ENCODE measurements at regions not wholly inside any gene's neighbourhood (a gene's known extent, or its start where the extent isn't known, plus 50 kb on each side); places are given as distances from the start of the nearest gene placed in this dataset.
"Not testable (repeated sequence)": the region's sequence is repeated elsewhere in the genome, so short reads cannot be mapped to it uniquely, and the experiment has no call there.

GRCh38 chr5:66234241-66234640 lies 90.1 kb downstream of the SREK1 start:
- no peak for DNase-seq

DNA sequence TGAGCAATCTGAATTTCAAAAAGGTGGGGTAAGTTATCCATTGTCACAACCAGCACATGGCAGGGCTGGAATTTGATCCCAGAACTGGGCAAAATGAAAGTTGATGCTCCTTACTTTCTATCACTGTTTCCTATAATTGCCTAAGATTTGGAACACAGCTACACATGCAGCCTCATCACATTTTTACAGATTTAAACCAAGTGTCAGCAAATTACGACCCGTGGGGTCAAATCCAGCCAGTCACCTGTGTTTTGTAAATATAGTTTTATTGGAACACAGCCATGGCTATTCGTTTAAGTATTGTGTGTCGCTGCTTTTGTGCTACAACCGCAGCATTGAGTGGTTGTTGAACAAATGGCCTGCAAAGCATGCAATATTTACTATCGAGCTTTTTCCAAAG lies 94.3 kb downstream of the SREK1 start:
- no peak for DNase-seq

DNA sequence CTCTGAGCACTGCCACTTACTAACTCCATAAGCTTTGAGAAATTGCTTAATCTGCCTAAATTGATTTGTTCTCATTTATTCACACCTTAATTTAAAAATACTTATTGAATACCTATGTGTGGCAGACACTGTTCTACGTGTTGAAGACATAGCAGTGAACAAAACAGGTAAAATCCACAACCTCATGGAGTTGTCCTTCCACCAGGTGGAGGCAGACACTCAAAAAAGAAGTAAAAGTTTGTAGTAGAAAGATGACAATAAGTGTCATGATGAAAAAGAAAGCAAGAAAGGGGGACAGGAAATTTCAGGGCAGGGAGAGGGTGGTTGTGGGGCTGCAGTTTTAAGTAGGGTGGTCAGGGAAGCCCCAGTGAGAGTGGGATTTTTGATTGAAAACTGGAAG lies 94.9 kb downstream of the SREK1 start:
- DNase-seq, result no peak

- DNase-seq, result no peak
Observed at GRCh38 chr5:66241136-66241825, 97.2 kb downstream of the SREK1 start.

- DNase-seq, result no peak
Observed at GRCh38 chr5:66242050-66242715, 98.1 kb downstream of the SREK1 start.

GRCh38 chr5:66246608-66247007 lies 102.5 kb downstream of the SREK1 start:
- DNase-seq, result no peak

GRCh38 chr5:66247176-66247960 lies 103.3 kb downstream of the SREK1 start:
- no peak for DNase-seq

DNA sequence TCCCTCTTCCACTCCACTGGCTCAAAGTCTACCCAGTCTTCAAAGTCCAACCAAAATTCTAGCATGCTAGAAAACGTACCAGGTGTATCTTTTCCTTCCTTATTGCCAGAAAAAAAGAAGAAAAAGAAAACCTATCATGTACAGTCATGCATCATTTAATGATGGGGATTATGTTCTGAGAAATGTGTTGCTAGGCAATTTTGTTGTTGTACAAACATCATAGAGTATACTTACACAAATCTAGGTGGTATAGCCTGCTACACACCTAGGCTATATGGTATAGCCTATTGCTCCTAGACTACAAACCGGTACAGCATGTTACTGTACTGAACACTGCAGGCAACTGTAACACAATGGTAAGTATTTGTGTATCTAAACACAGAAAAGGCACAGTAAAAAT lies 104.8 kb downstream of the SREK1 start:
- no peak for DNase-seq

- DNase-seq, result no peak
Observed at GRCh38 chr5:66249920-66250319, 105.8 kb downstream of the SREK1 start.

DNA sequence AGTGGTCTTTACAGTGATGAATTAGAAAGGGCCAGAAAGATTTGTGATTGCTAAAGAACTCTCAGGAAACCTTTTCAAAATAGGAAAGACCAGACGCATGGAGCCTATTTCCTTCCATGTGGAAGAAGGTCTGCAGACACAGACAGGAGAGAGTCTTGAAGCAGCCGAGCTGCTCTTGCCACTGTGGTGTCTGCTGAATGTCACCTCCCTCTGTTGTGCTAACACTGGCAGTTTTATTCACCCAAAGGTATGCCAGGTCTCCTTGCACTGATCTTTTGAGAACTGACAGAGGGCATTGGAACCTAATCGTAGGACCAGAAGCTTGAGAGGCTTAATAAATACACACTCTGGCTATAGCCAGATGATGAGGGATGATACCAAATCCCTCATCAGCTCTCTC lies 108.7 kb downstream of the SREK1 start:
- no peak for DNase-seq

DNA sequence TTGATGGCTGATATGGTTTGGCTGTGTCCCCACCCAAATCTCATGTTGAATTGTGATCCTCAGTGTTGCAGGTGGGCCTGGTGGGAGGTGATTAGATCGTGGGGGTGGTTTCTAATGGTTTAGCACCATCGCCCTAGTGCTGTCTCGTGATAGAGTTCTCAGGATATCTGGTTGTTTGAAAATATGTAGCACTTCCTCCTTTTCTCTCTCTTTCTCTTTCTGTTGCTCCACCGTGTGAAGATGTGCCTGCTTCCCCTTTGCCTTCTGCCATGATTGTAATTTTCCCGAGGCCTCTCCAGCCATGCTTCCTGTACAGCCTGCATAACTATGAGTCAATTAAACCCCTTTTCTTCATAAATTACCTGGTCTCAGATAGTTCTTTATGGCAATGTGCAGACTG lies 111.6 kb downstream of the SREK1 start:
- no peak for DNase-seq

DNA sequence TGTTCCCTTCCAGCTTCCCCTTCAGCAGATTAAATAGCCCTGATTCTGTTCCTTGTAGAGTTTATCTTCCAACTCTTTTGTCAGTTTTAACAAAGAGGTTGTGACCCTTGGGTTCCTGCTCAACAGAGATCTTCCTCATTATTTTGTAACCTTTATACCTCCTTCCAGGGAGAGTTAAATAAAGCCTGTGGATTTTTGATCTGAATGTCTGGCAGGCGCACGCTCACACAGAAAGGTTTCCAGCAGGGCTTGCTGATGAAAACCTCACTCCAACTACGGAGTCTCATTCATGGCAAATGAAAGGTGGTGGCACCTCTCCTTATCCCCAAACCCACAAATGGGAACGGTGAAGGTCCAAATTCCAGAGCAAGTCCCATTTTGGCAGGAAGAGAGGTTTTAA lies 129.0 kb downstream of the SREK1 start:
- DNase-seq, result no peak

GRCh38 chr5:66276986-66277385 lies 132.9 kb downstream of the SREK1 start:
- DNase-seq, result no peak

- DNase-seq, result no peak
Observed at GRCh38 chr5:66277981-66278380, 133.9 kb downstream of the SREK1 start.

DNA sequence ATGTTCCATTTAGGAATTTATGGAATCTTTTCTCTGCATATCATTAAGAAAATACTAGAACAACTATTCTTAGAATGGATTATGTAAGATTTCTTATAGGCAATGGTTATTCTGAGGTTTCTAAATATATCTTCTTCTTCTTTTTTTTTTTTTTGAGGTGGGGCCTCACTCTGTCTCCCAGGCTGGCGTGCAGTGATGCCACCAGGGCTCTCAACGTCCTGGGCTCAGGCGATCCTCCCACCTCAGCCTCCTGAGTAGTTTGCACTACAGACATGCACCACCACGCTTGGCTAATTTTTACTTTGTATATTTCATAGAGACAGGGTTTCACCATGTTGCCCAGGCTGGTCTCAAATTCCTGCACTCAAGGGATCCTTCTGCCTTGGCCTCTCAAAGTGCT lies 137.2 kb downstream of the SREK1 start:
- DNase-seq, result no peak

GRCh38 chr5:66284588-66285342 lies 140.7 kb downstream of the SREK1 start:
- DNase-seq, result no peak

GRCh38 chr5:66285343-66285922 lies 141.3 kb downstream of the SREK1 start:
- DNase-seq, result no peak

DNA sequence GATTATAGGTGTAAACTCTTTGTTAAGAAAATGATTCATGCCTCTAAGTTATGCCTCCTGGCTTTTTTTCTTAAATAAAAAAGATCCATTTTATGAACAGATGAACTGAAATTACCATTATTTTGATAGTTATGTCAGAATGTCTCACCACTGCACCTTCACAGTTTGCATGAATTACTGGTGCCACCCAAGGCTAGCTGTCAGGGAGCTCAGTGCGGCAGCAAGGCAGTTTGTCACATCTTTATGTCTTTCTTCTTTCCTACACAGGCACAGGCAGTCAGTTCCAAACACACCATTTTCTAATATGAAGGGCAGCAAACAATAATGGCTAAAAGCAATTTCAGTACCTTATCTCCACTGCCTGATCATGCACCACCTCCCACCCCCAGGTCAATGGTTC lies 147.7 kb downstream of the SREK1 start:
- no peak for DNase-seq

DNA sequence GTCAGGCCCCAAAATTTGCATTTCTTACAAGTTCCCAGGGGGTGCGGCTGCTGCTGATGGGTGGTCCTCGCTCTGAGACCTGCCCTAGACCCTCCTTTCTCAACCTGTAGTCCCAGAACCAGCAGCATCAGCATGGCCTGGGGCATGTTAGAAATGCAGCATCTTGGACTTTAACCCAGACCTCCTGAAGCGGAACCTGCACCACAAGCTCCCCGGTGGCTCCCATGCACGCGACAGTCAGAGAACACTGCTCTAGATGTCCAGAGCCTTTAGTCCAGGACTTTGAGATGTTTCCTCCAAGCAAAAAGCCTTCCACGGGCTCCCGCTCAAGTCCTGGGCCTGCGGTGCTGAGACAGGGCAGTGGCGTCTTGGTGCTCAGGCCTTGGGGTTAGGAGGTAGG lies 149.8 kb downstream of the SREK1 start:
- not testable (repeated sequence) for DNase-seq

GRCh38 chr5:66299463-66299862 lies 155.4 kb downstream of the SREK1 start:
- DNase-seq, result no peak

DNA sequence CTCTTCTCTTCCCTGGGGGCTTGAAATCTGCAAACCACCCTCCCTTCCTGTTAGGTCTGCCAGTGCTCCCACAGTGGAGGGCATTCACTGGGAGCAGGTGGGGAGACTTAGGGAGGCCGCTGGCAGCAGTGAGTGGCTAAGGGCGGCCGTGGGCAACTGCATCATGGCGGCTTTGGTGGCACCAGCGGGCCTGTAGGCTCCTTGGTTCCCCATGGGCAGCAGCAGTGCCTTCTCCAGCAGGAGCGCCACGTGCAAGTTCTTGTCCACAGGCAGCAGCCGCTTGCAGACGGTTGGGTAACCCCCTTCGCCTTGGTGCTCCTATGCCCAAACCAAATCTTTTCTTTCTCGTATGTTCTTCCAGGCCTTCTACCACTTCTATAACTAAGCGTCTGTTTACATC lies 158.2 kb downstream of the SREK1 start:
- no peak for DNase-seq

GRCh38 chr5:66306105-66306843 lies 162.2 kb downstream of the SREK1 start:
- peak; percentile 63 for DNase-seq

Data from hindlimb muscle (tissue), 1 donor.